Sigmoid colon (tissue), 3 donors: ENCODE measurements at regions not wholly inside any gene's neighbourhood (a gene's known extent, or its start where the extent isn't known, plus 50 kb on each side); places are given as distances from the start of the nearest gene placed in this dataset.

ENCODE experiments used
- CTCF ChIP-seq, 4 experiments: fragments of 450-650 bp in 3 of 4; fragments of 200-600 bp in 1 of 4; IDR thresholded peaks; one replicate each; pipeline ENCODE4 v1.5.1; 2016 to 2019; ENCODE audit warnings: antibody characterized with exemption in 4 of 4, mild to moderate bottlenecking in 3 of 4, moderate library complexity in 2 of 4
- POLR2A ChIP-seq, 2 donors: fragments of 450-650 bp; IDR thresholded peaks; one replicate each; pipeline ENCODE4 v1.6.1; 2016; ENCODE audit warnings: antibody characterized with exemption in 2 of 2, mild to moderate bottlenecking in 2 of 2, moderate library complexity in 2 of 2

GRCh38 chr6:47161176-47161687 is 119.1 kb upstream of the ADGRF1 start:
- no peak for TF ChIP-seq POLR2A (IDR thresholded peaks at IDR 0.05)
- no peak for TF ChIP-seq CTCF (IDR thresholded peaks at IDR 0.05)
